ENCODE measurements at regions not wholly inside any gene's neighbourhood (a gene's known extent, or its start where the extent isn't known, plus 50 kb on each side); places are given as distances from the start of the nearest gene placed in this dataset.

DNA sequence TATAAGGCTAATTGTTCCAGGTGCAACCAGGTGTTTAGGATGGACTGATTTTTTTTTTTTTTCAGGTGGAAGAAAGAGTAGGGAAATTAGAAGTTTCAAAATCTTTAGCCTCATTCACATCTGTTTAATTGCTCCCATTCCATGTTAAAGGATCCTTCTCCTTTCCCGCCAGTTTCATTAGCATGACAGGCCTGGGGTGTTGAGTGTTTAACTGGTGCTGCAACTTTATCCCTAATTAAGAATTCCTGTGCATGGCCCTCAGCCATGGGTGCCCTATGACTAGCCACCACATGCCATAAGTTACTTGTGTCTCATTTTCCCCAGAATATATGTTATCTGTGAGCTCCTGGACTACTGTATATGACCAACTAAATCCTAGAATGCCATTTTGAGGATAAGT, 501.4 kb downstream of the NSUN3 start (continued):
- TF ChIP-seq ZNF707 (tag by site-specific recombination; IDR thresholded peaks at IDR 0.05) (no peak), SP7 (tag by site-specific recombination; IDR thresholded peaks at IDR 0.05) (no peak), FEZF1 (tag by site-specific recombination; IDR thresholded peaks at IDR 0.05) (no peak), KLF7 (tag by site-specific recombination; IDR thresholded peaks at IDR 0.05; ENCODE audit: borderline replicate concordance) (no peak), WT1 (tag by site-specific recombination; IDR thresholded peaks at IDR 0.05) (no peak)

DNA sequence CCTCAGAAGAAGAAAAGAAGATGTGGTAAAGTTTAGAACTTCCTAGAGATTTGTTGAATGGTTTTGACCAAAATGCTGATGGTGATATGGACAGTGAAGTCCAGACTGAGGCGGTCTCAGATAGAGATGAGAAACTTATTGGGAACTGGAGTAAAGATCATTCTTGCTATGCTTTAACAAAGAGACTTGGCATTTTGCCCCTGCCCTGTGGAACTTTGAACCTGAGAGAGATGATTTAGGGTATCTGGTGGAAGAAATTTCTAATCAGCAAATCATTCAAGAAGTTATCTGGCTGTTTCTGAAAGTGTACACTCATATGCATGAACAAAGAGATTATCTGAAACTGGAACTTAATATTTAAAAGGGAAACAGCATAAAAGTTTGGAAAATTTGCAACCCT, 505.2 kb downstream of the NSUN3 start:
- CTCF ChIA-PET, result no interaction called here
- POLR2A ChIA-PET, result no interaction called here
- no peak for TF ChIP-seq ZNF311 (tag by site-specific recombination; IDR thresholded peaks at IDR 0.05; ENCODE audit: borderline replicate concordance)
- TF ChIP-seq HOXA7 (CRISPR knock-in tag; IDR thresholded peaks at IDR 0.05; ENCODE audit: borderline replicate concordance), result no peak
- no peak for TF ChIP-seq KLF10 (tag by site-specific recombination; IDR thresholded peaks at IDR 0.05)
- TF ChIP-seq, protein P1, sequence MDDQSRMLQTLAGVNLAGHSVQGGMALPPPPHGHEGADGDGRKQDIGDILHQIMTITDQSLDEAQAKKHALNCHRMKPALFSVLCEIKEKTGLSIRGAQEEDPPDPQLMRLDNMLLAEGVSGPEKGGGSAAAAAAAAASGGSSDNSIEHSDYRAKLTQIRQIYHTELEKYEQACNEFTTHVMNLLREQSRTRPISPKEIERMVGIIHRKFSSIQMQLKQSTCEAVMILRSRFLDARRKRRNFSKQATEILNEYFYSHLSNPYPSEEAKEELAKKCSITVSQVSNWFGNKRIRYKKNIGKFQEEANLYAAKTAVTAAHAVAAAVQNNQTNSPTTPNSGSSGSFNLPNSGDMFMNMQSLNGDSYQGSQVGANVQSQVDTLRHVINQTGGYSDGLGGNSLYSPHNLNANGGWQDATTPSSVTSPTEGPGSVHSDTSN (CRISPR knock-in tag; IDR thresholded peaks at IDR 0.05), result no peak
- no peak for TF ChIP-seq ZNF654 (tag by site-specific recombination; IDR thresholded peaks at IDR 0.05; ENCODE audit: low read depth)
- TF ChIP-seq ZNF132 (tag by site-specific recombination; IDR thresholded peaks at IDR 0.05; ENCODE audit: borderline replicate concordance), result no peak
- TF ChIP-seq, protein P2, sequence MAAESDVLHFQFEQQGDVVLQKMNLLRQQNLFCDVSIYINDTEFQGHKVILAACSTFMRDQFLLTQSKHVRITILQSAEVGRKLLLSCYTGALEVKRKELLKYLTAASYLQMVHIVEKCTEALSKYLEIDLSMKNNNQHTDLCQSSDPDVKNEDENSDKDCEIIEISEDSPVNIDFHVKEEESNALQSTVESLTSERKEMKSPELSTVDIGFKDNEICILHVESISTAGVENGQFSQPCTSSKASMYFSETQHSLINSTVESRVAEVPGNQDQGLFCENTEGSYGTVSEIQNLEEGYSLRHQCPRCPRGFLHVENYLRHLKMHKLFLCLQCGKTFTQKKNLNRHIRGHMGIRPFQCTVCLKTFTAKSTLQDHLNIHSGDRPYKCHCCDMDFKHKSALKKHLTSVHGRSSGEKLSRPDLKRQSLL (tag by site-specific recombination; IDR thresholded peaks at IDR 0.05), result no peak
- no peak for TF ChIP-seq ZNF624 (tag by site-specific recombination; IDR thresholded peaks at IDR 0.05)
- TF ChIP-seq ZNF501 (tag by site-specific recombination; IDR thresholded peaks at IDR 0.05), result no peak
- no peak for TF ChIP-seq ZNF791 (tag by site-specific recombination; IDR thresholded peaks at IDR 0.05)
- TF ChIP-seq ZNF274 (IDR thresholded peaks at IDR 0.05; ENCODE audit: low read length), result no peak
- TF ChIP-seq ZNF274 (tag by site-specific recombination; IDR thresholded peaks at IDR 0.05; ENCODE audit: borderline replicate concordance), result no peak
- no peak for TF ChIP-seq ZNF324 (tag by site-specific recombination; IDR thresholded peaks at IDR 0.05)
- TF ChIP-seq ZNF140 (tag by site-specific recombination; IDR thresholded peaks at IDR 0.05), result no peak
- no peak for TF ChIP-seq ZIC2 (tag by site-specific recombination; IDR thresholded peaks at IDR 0.05)
- no peak for TF ChIP-seq HOXC10 (CRISPR knock-in tag; IDR thresholded peaks at IDR 0.05)
- no peak for TF ChIP-seq ZNF555 (tag by site-specific recombination; conservative IDR thresholded peaks at IDR 0.05)
- no peak for TF ChIP-seq ZNF837 (tag by site-specific recombination; IDR thresholded peaks at IDR 0.05)
- TF ChIP-seq GFI1B (tag by site-specific recombination; IDR thresholded peaks at IDR 0.05), result no peak

DNA sequence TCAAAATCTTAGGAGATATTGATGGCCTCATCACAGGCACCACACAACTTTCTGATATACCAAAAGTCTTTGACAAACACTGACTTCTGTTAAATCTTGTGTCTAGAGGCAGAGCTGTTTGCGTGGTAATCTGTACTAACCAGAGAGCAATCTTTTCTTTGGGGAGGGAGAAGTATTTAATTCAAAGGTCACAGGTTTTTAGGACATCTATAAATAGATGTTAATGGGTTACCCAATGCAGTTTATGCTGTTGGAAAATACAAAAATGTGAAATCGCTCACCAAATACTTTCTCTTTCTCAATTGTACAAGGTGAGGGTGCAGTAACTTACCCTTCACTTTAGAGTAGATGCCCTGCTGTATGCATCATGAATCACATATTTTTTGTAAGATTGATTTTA, 510.5 kb downstream of the NSUN3 start:
- Histone ChIP-seq H3K4me1 (ENCODE audit: control insufficient read depth, insufficient read depth, low read length) (no peaks in the 10 kb centered on the region), H3K4me3 (ENCODE audit: low read depth, low read length) (no peak overlapping the region), H3K27ac (ENCODE audit: extremely low read depth, low read depth, low read length) (no peak overlapping the region), H3K36me3 (ENCODE audit: control insufficient read depth in 2 of 2, insufficient read depth in 1 of 2, low read length in 2 of 2) (no peaks in the 10 kb centered on the region), H3K9me3 (ENCODE audit: control insufficient read depth, insufficient read depth, low read depth, low read length) (no peaks in the 10 kb centered on the region)
- CTCF ChIA-PET, result no interaction called here
- POLR2A ChIA-PET, result no interaction called here
- TF ChIP-seq ZNF664 (tag by site-specific recombination; IDR thresholded peaks at IDR 0.05), result no peak
- no peak for TF ChIP-seq ZNF555 (tag by site-specific recombination; conservative IDR thresholded peaks at IDR 0.05)
- no peak for TF ChIP-seq ZNF175 (tag by site-specific recombination; IDR thresholded peaks at IDR 0.05)
- TF ChIP-seq ZNF202 (tag by site-specific recombination; IDR thresholded peaks at IDR 0.05; ENCODE audit: borderline replicate concordance), result no peak
- TF ChIP-seq ZNF837 (tag by site-specific recombination; IDR thresholded peaks at IDR 0.05), result no peak

More for the DNA sequence above, 505.2 kb downstream of the NSUN3 start:
- Histone ChIP-seq H3K36me3 (ENCODE audit: control insufficient read depth in 2 of 2, insufficient read depth in 1 of 2, low read length in 2 of 2) (no peaks in the 10 kb centered on the region), H3K9me3 (ENCODE audit: control insufficient read depth, insufficient read depth, low read depth, low read length) (no peaks in the 10 kb centered on the region), H3K4me3 (ENCODE audit: low read depth, low read length) (no peak overlapping the region), H3K27ac (ENCODE audit: extremely low read depth, low read depth, low read length) (no peak overlapping the region), H3K4me1 (ENCODE audit: control insufficient read depth, insufficient read depth, low read length) (no peaks in the 10 kb centered on the region)

Data from HEK293 (cell line).